H9 (cell line): ENCODE measurements at regions not wholly inside any gene's neighbourhood (a gene's known extent, or its start where the extent isn't known, plus 50 kb on each side); places are given as distances from the start of the nearest gene placed in this dataset.

ENCODE experiments used
- DNase-seq: peaks from one replicate; pipeline ENCODE4 v3.0.0-alpha.2; 2017
- H2AFZ ChIP-seq: one replicate; pipeline ENCODE4 v1.6.1; 2013; ENCODE audit warnings: mild to moderate bottlenecking, low read length, control low read depth, moderate library complexity
- H2AK5ac ChIP-seq: 2 replicates; pipeline ENCODE4 v1.6.1; 2013; ENCODE audit warnings: low read length, control low read depth, mixed read lengths; ENCODE audit not compliant: insufficient read length
- H2BK120ac ChIP-seq: one replicate; pipeline ENCODE4 v1.6.1; 2013; ENCODE audit warnings: low read depth, mild to moderate bottlenecking, low read length, control low read depth, inconsistent platforms; ENCODE audit not compliant: poor library complexity, severe bottlenecking
- H2BK12ac ChIP-seq: 2 replicates; pipeline ENCODE4 v1.6.1; 2013; ENCODE audit warnings: low read length, control low read depth, mixed read lengths, low read depth; ENCODE audit not compliant: insufficient read length
- H2BK15ac ChIP-seq: 2 replicates; pipeline ENCODE4 v1.6.1; 2013; ENCODE audit warnings: low read depth, low read length, control low read depth
- H2BK20ac ChIP-seq: one replicate; pipeline ENCODE4 v1.6.1; 2013; ENCODE audit warnings: low read depth, mild to moderate bottlenecking, low read length, control low read depth, inconsistent platforms; ENCODE audit not compliant: poor library complexity, severe bottlenecking
- H2BK5ac ChIP-seq: 2 replicates; pipeline ENCODE4 v1.6.1; 2013; ENCODE audit warnings: low read length, control low read depth, mixed read lengths; ENCODE audit not compliant: insufficient read length
- H3K14ac ChIP-seq: 2 replicates; pipeline ENCODE4 v1.6.1; 2013; ENCODE audit warnings: low read length, control low read depth; ENCODE audit not compliant: insufficient read depth
- H3K18ac ChIP-seq: 2 replicates; pipeline ENCODE4 v1.6.1; 2013; ENCODE audit warnings: low read depth, mild to moderate bottlenecking, mixed read lengths, low read length, control low read depth; ENCODE audit not compliant: insufficient read length
- H3K23ac ChIP-seq: 2 replicates; pipeline ENCODE4 v1.6.1; 2013; ENCODE audit warnings: low read length, control low read depth, mixed read lengths, low read depth; ENCODE audit not compliant: insufficient read length
- H3K23me2 ChIP-seq: 2 replicates; pipeline ENCODE4 v1.6.1; 2013; ENCODE audit warnings: low read depth, mild to moderate bottlenecking, mixed read lengths, low read length, control low read depth; ENCODE audit not compliant: insufficient read length, poor library complexity, severe bottlenecking
- H3K27ac ChIP-seq: 2 replicates; pipeline ENCODE4 v1.5.1; 2013; ENCODE audit warnings: low read length, control low read depth, mixed read lengths, low read depth; ENCODE audit not compliant: insufficient read length
- H3K27me3 ChIP-seq: 2 replicates; pipeline ENCODE4 v1.6.1; 2013; ENCODE audit warnings: low read length, control low read depth, inconsistent platforms; ENCODE audit not compliant: insufficient read depth
- H3K4ac ChIP-seq: 2 replicates; pipeline ENCODE4 v1.6.1; 2013; ENCODE audit warnings: low read depth, mild to moderate bottlenecking, control low read depth, inconsistent platforms, low read length, moderate library complexity
- H3K4me1 ChIP-seq: 2 replicates; pipeline ENCODE4 v1.6.1; 2013; ENCODE audit warnings: low read length, control low read depth, inconsistent platforms; ENCODE audit not compliant: insufficient read depth
- H3K4me2 ChIP-seq: 2 replicates; pipeline ENCODE4 v1.6.1; 2013; ENCODE audit warnings: low read length, control low read depth, mixed read lengths; ENCODE audit not compliant: insufficient read length, insufficient read depth
- H3K56ac ChIP-seq: 2 replicates; pipeline ENCODE4 v1.6.1; 2013; ENCODE audit warnings: low read depth, mild to moderate bottlenecking, mixed read lengths, low read length, control low read depth; ENCODE audit not compliant: insufficient read length
- H3K79me1 ChIP-seq: 2 replicates; pipeline ENCODE4 v1.6.1; 2013; ENCODE audit warnings: low read depth, mild to moderate bottlenecking, moderate library complexity, low read length, control low read depth, inconsistent platforms; ENCODE audit not compliant: insufficient read depth, poor library complexity, severe bottlenecking
- H3K79me2 ChIP-seq: 2 replicates; pipeline ENCODE4 v1.6.1; 2013; ENCODE audit warnings: low read length, control low read depth, inconsistent platforms; ENCODE audit not compliant: insufficient read depth
- H3K9ac ChIP-seq: 2 replicates; pipeline ENCODE4 v1.6.1; 2013; ENCODE audit warnings: low read length, control low read depth, mixed read lengths; ENCODE audit not compliant: insufficient read length; ENCODE audit errors: extremely low read depth
- H3K9me3 ChIP-seq: one replicate; pipeline ENCODE4 v1.6.1; 2013; ENCODE audit warnings: low read depth, low read length, inconsistent platforms; ENCODE audit not compliant: control insufficient read depth
- H3T11ph ChIP-seq: one replicate; pipeline ENCODE4 v1.6.1; 2013; ENCODE audit warnings: mild to moderate bottlenecking, low read length, control low read depth, inconsistent platforms
- H4K20me1 ChIP-seq: one replicate; pipeline ENCODE4 v1.6.1; 2013; ENCODE audit not compliant: control insufficient read depth, insufficient read length, insufficient read depth
- H4K5ac ChIP-seq: 2 replicates; pipeline ENCODE4 v1.6.1; 2013; ENCODE audit warnings: low read depth, mild to moderate bottlenecking, mixed read lengths, low read length, control low read depth; ENCODE audit not compliant: insufficient read length
- H4K8ac ChIP-seq: replicated peaks from 2 replicates; pipeline ENCODE4 v1.6.1; 2013; ENCODE audit warnings: low read length, control low read depth, mixed read lengths, low read depth; ENCODE audit not compliant: insufficient read length
- H4K91ac ChIP-seq: 2 replicates; pipeline ENCODE4 v1.6.1; 2013; ENCODE audit warnings: low read depth, mild to moderate bottlenecking, moderate library complexity, mixed read lengths, low read length, control low read depth; ENCODE audit not compliant: insufficient read length
- H3K27ac Mint-ChIP-seq, 3 experiments: 2 replicates in 2 of 3; 3 replicates in 1 of 3; pipeline ENCODE4 v1.8.0; 2020 to 2021; ENCODE audit warnings: mixed read lengths in 3 of 3, mild to moderate bottlenecking in 1 of 3, moderate library complexity in 1 of 3
- H3K27me3 Mint-ChIP-seq: 2 replicates; pipeline ENCODE4 v1.8.0; 2021; ENCODE audit warnings: low read depth, mild to moderate bottlenecking, moderate library complexity, mixed read lengths
- H3K36me3 Mint-ChIP-seq, 3 experiments: 2 replicates in 2 of 3; 3 replicates in 1 of 3; pipeline ENCODE4 v1.8.0; 2020 to 2021; ENCODE audit warnings: low read depth in 3 of 3, mixed read lengths in 3 of 3; ENCODE audit not compliant: insufficient read depth in 1 of 3
- H3K4me1 Mint-ChIP-seq, 2 experiments: 2 replicates each; pipeline ENCODE4 v1.8.0; 2020; ENCODE audit warnings: mixed read lengths in 2 of 2
- H3K4me3 Mint-ChIP-seq, 2 experiments: 2 replicates in 1 of 2; 3 replicates in 1 of 2; pipeline ENCODE4 v1.8.0; 2020 to 2021; ENCODE audit warnings: mild to moderate bottlenecking in 2 of 2, mixed read lengths in 2 of 2, moderate library complexity in 1 of 2
- H3K9me3 Mint-ChIP-seq, 2 experiments: 2 replicates in 1 of 2; 3 replicates in 1 of 2; pipeline ENCODE4 v1.8.0; 2020; ENCODE audit warnings: mild to moderate bottlenecking in 2 of 2, mixed read lengths in 2 of 2, moderate library complexity in 1 of 2
- WGBS: extraction: QIAGEN DNeasy Blood & Tissue Kit; methylation state at CpG from one replicate; pipeline ENCODE4 v1.1.7; 2013; ENCODE audit warnings: missing lambda C conversion rate, low lambda C conversion rate, mixed read lengths; ENCODE audit not compliant: insufficient read length; ENCODE audit errors: extremely low coverage; 5-methylcytosine and 5-hydroxymethylcytosine counted together
- TF ChIP-seq, protein P1 (sequence below): fragments of 200-600 bp; sonication (generic); conservative IDR thresholded peaks from 3 replicates; pipeline ENCODE4 v1.8.0; 2021; ENCODE audit warnings: antibody characterized with exemption, mild to moderate bottlenecking

DNA sequence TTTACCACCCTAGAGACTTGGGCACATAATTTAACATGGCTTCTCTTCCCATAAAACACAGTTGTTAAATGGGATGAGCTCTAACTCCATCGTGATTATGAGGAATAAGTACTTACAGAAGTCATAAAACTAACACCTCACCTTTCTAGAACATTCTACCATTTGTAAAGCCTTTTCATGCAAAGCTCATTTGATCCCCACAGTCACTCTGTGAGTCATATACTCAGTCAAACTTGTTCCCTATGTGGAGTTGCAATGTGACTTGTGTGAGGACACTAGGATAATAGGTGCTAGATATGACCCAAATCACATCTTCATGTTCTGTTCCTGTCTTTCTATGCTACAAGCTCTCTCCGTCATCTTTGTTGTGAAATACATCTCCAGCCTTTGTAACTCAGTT, 371.7 kb downstream of the WDR11 start:
- no peaks in the 10 kb centered on the region for H3K27me3 ChIP-seq
- H2BK12ac ChIP-seq, result no peak overlapping the region
- no peak overlapping the region for H3K27ac Mint-ChIP-seq
- H3K79me2 ChIP-seq, result no peaks in the 10 kb centered on the region
- no peak overlapping the region for H2AK5ac ChIP-seq
- no peak overlapping the region for H3K18ac ChIP-seq
- H3K23ac ChIP-seq, result no peak overlapping the region
- H3K27ac ChIP-seq, result no peak overlapping the region
- DNase-seq, result no peak
- no peak overlapping the region for H2BK20ac ChIP-seq
- no CpG with 5 or more reads among the region's 2 CpGs for WGBS
- no peak overlapping the region for H2BK15ac ChIP-seq
- TF ChIP-seq, protein P1, sequence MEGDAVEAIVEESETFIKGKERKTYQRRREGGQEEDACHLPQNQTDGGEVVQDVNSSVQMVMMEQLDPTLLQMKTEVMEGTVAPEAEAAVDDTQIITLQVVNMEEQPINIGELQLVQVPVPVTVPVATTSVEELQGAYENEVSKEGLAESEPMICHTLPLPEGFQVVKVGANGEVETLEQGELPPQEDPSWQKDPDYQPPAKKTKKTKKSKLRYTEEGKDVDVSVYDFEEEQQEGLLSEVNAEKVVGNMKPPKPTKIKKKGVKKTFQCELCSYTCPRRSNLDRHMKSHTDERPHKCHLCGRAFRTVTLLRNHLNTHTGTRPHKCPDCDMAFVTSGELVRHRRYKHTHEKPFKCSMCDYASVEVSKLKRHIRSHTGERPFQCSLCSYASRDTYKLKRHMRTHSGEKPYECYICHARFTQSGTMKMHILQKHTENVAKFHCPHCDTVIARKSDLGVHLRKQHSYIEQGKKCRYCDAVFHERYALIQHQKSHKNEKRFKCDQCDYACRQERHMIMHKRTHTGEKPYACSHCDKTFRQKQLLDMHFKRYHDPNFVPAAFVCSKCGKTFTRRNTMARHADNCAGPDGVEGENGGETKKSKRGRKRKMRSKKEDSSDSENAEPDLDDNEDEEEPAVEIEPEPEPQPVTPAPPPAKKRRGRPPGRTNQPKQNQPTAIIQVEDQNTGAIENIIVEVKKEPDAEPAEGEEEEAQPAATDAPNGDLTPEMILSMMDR, result no peak
- no peak overlapping the region for H4K5ac ChIP-seq
- H3K4me2 ChIP-seq, result no peak overlapping the region
- no peak overlapping the region for H4K91ac ChIP-seq
- H3T11ph ChIP-seq, result no peak overlapping the region
- H2BK5ac ChIP-seq, result no peak overlapping the region
- H3K79me1 ChIP-seq, result no peaks in the 10 kb centered on the region
- H3K56ac ChIP-seq, result no peak overlapping the region
- peaks cover 9 to 12% of the 10 kb centered on the region in 2 experiments for H3K4me1 Mint-ChIP-seq
- no peaks in the 10 kb centered on the region for H3K9me3 Mint-ChIP-seq
- no peak overlapping the region for H4K8ac ChIP-seq
- H3K14ac ChIP-seq, result no peak overlapping the region
- no peak overlapping the region for H3K4ac ChIP-seq
- H4K20me1 ChIP-seq, result no peaks in the 10 kb centered on the region
- no peaks in the 10 kb centered on the region for H3K4me1 ChIP-seq
- H2BK120ac ChIP-seq, result no peak overlapping the region
- H2AFZ ChIP-seq, result no peak overlapping the region
- no peaks in the 10 kb centered on the region for H3K36me3 Mint-ChIP-seq
- H3K4me3 Mint-ChIP-seq, result no peak overlapping the region
- H3K9me3 ChIP-seq, result no peaks in the 10 kb centered on the region
- no peaks in the 10 kb centered on the region for H3K27me3 Mint-ChIP-seq
- no peaks in the 10 kb centered on the region for H3K23me2 ChIP-seq
- no peak overlapping the region for H3K9ac ChIP-seq
